Heart left ventricle (tissue), 16 donors: ENCODE measurements at regions not wholly inside any gene's neighbourhood (a gene's known extent, or its start where the extent isn't known, plus 50 kb on each side); places are given as distances from the start of the nearest gene placed in this dataset.

Experiments used
- ATAC-seq, 4 donors: fragments of 200-7000 bp; cut with Tn5 transposase; one replicate each; pipeline ENCODE4 v1.9.1; 2020 to 2022; ENCODE audit warnings: moderate library complexity in 4 of 4, mild to moderate bottlenecking in 3 of 4, moderate number of reproducible peaks in 1 of 4
- DNase-seq, 5 donors: peaks; one replicate each; pipeline ENCODE4 v3.0.0-alpha.2; 2020
- H3K27ac ChIP-seq, 12 donors: fragments of 200-600 bp; sonication (generic) in 4 of 12; one replicate each; pipeline versions ENCODE4 v1.5.0 to v1.8.0; 2016 to 2022; ENCODE audit warnings: mild to moderate bottlenecking in 2 of 12
- H3K27me3 ChIP-seq, 9 donors: fragments of 200-600 bp; sonication (generic) in 2 of 9; one replicate each; pipeline versions ENCODE4 v1.5.1 to v1.8.0; 2016 to 2022; ENCODE audit warnings: mild to moderate bottlenecking in 3 of 9
- H3K36me3 ChIP-seq, 9 donors: fragments of 200-600 bp; sonication (generic) in 2 of 9; one replicate each; pipeline versions ENCODE4 v1.5.0 to v1.8.0; 2018 to 2022; ENCODE audit warnings: mild to moderate bottlenecking in 2 of 9
- H3K4me1 ChIP-seq, 12 donors: fragments of 200-600 bp; sonication (generic) in 4 of 12; one replicate each; pipeline versions ENCODE4 v1.5.0 to v1.8.0; 2016 to 2022; ENCODE audit warnings: mild to moderate bottlenecking in 3 of 12
- H3K4me3 ChIP-seq, 12 donors: fragments of 200-600 bp; sonication (generic) in 4 of 12; one replicate each; pipeline versions ENCODE4 v1.5.0 to v1.8.0; 2017 to 2022; ENCODE audit warnings: mild to moderate bottlenecking in 9 of 12, moderate library complexity in 4 of 12
- H3K9me3 ChIP-seq, 12 donors: fragments of 200-600 bp; sonication (generic) in 4 of 12; one replicate each; pipeline versions ENCODE4 v1.5.0 to v1.8.0; 2016 to 2022; ENCODE audit warnings: mild to moderate bottlenecking in 1 of 12
- CTCF ChIP-seq, 12 donors: fragments of 200-600 bp; sonication (generic) in 4 of 12; IDR thresholded peaks; one replicate each; pipeline versions ENCODE4 v1.5.0 to v1.8.0; 2018 to 2022; ENCODE audit warnings: antibody characterized with exemption in 12 of 12, mild to moderate bottlenecking in 5 of 12
- POLR2A ChIP-seq, 2 donors: fragments of 450-650 bp; IDR thresholded peaks; one replicate each; pipeline ENCODE4 v1.6.1; 2017; ENCODE audit warnings: antibody characterized with exemption in 2 of 2, mild to moderate bottlenecking in 2 of 2, moderate library complexity in 2 of 2
- WGBS, 4 donors: extraction: QIAGEN DNeasy Blood & Tissue Kit in 2 of 4; methylation state at CpG; one replicate each; pipeline versions ENCODE4 v1.1.5 to v1.1.7; 2013 to 2018; 5-methylcytosine and 5-hydroxymethylcytosine counted together
- intact Hi-C, 10 donors: fragments of 100-400 bp; cut with DNase I; formaldehyde crosslinking; loops; one replicate each; pipeline versions ENCODE4 v1.11.1 to v1.14.2; 2022
- donor health status: ischemic (EF 13 %, LVEDD 7.1; RV severe dilation, severe dysfunction).
- donor health status: healthy with polysubstance abuse.
- donor health status: DM: no; HTN: yes; CAD: no.
- donor health status: DM: no; HTN: no; CAD: no.
- donor health status: ischemic (EF 25% LVEDD 6.9; RV normal size, moderate dysfunction).
- donor health status: ischemic (EF 25% LVEDD 5.7; RV mildly dilated, moderate dysfunction).
- donor health status: healthy.
- donor health status: DM: yes; HTN: yes; CAD: no.
- donor health status: ischemic (EF 35%, LVEDD 5.7; RV mildly dilated, moderate dysfunction).
- donor health status: nonischemic (EF 11% LVEDD 7.7; RV severe dilation, severe dysfunction).
- donor health status: DM: yes; HTN: yes; CAD: no.
- donor health status: PGD.
- donor health status: ischemic (EF 29% LVEDD 5.4; RV normal size, mild dysfunction).
- donor health status: nonischemic (EF 23%, LVEDD 6.1; RV moderate dilation, normal function).

GRCh38 chr18:67651438-67651837 is 134.9 kb upstream of the DSEL start:
- intact Hi-C loops: no loop called here
- DNase-seq: no peak

DNA sequence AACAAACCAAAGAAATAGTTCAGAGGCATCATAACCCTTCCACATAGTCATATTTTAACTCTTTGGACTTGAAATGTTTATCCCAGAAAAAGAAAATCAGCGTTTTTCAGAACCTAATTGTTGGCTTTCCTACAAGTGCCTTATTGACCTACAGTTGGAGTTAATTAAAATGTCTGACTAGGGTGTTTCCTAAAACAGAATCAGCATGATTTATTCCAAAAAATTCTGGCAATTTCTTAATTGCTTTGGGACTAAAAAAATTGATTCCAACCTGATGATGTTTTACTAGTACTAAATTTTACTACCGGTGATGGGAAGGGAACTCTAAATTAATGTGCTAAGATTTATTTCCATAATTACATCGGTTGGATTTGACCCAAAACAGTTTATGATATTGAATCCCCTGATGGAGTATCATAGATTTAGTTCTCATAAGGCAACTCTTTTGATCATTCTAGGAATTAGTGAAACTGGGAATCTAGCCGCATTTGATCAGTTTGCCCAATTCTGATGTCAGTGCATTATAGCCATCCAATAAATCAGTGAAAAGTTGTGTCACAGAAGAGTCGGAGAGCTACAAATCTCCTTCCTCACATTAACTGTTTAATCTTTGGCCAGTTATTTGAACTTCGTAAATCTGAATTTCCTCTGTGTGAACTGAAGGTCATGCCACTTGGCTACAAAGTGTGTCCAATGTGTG is 134.3 kb upstream of the DSEL start:
- TF ChIP-seq POLR2A (IDR thresholded peaks at IDR 0.05): no peak
- no peak for TF ChIP-seq CTCF (IDR thresholded peaks at IDR 0.05)
- Histone ChIP-seq H3K4me3 (no peak overlapping the region), H3K36me3 (no peaks in the 10 kb centered on the region), H3K9me3 (peaks cover 0 to 1% (median 0%) of the 10 kb centered on the region in 12 donors), H3K27ac (no peak overlapping the region), H3K4me1 (peaks cover 0 to 5% (median 0%) of the 10 kb centered on the region in 12 donors), H3K27me3 (no peaks in the 10 kb centered on the region)
- no peak for ATAC-seq
- 67 to 75% (median 71%) methylated on average over 6 of the region's 6 CpGs for WGBS, 4 donors
- intact Hi-C loops: no loop called here
- no peak for DNase-seq

More at GRCh38 chr18:67651438-67651837, 134.9 kb upstream of the DSEL start:
- no peaks in the 10 kb centered on the region for H3K9me3 ChIP-seq
- H3K27ac ChIP-seq: no peak overlapping the region
- H3K27me3 ChIP-seq: no peaks in the 10 kb centered on the region
- peaks cover 0 to 5% (median 0%) of the 10 kb centered on the region in 12 donors for H3K4me1 ChIP-seq
- H3K36me3 ChIP-seq: no peaks in the 10 kb centered on the region
- peak in 3 of 4 donors; percentile 16 to 87 (median 84) for ATAC-seq
- no peak overlapping the region for H3K4me3 ChIP-seq
- WGBS, 4 donors: 43 to 51% (median 46%) methylated on average over 4 of the region's 4 CpGs
- TF ChIP-seq CTCF (IDR thresholded peaks at IDR 0.05) (no peak), POLR2A (IDR thresholded peaks at IDR 0.05) (no peak)

DNA sequence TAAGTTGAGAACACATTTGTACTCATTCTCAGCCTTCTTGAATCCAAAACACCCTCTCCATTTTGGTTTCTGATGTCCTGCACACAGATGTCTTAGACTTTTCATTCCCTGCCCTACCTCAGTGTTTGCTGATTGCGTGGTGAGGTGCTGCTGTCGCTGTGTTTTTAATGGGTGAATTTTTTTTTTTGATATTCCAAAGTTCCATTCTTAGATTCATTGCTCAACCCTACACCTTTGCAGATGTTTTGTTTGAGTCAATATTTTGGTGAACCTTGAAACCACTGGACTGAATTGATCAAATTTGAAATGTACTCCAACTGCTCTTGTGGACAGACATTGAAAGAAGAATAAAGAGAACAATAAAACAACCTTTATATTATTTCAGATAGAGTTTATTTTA is 130.4 kb upstream of the DSEL start:
- Histone ChIP-seq H3K27me3 (no peaks in the 10 kb centered on the region), H3K4me3 (no peak overlapping the region), H3K36me3 (no peaks in the 10 kb centered on the region), H3K9me3 (peaks cover 0 to 7% (median 0%) of the 10 kb centered on the region in 12 donors), H3K4me1 (peaks cover 0 to 5% (median 0%) of the 10 kb centered on the region in 12 donors), H3K27ac (no peak overlapping the region)
- 66 to 98% (median 90%) methylated on average over 2 of the region's 2 CpGs for WGBS, 4 donors
- ATAC-seq (no peak), DNase-seq (no peak)
- TF ChIP-seq POLR2A (IDR thresholded peaks at IDR 0.05): no peak
- no peak for TF ChIP-seq CTCF (IDR thresholded peaks at IDR 0.05)
- intact Hi-C loops: no loop called here

DNA sequence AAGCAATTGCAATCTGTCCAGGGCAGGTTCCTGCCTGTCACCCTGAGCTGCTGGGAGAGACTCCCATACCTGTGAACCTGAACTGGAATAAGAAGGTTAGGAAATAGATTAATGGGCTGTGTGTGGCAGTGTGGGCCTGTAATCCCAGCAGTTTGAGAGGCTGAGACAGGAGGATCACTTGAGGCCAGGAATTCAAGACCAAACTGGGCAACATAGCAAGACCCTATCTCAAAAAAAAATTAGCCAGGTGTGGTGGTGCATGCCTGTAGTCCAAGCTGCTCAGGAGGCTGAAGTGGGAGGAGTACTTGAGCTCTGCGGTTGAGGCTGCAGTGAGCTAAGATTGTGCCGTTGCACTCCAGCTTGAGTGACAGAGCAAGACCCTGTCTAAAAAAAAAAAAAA is 127.7 kb upstream of the DSEL start:
- Histone ChIP-seq H3K4me3 (no peak overlapping the region), H3K27me3 (no peaks in the 10 kb centered on the region), H3K27ac (no peak overlapping the region), H3K36me3 (no peaks in the 10 kb centered on the region), H3K4me1 (no peaks in the 10 kb centered on the region), H3K9me3 (peaks cover 0 to 7% (median 0%) of the 10 kb centered on the region in 12 donors)
- DNase-seq: no peak
- TF ChIP-seq CTCF (IDR thresholded peaks at IDR 0.05) (no peak), POLR2A (IDR thresholded peaks at IDR 0.05) (no peak)
- 88 to 96% (median 93%) methylated on average over 2 of the region's 2 CpGs for WGBS, 4 donors
- intact Hi-C loops: no loop called here
- no peak for ATAC-seq
